ENCODE measurements at regions not wholly inside any gene's neighbourhood (a gene's known extent, or its start where the extent isn't known, plus 50 kb on each side); places are given as distances from the start of the nearest gene placed in this dataset.
A peak's percentile ranks its signal among the peaks of the same experiment; 100 is the strongest.

DNA sequence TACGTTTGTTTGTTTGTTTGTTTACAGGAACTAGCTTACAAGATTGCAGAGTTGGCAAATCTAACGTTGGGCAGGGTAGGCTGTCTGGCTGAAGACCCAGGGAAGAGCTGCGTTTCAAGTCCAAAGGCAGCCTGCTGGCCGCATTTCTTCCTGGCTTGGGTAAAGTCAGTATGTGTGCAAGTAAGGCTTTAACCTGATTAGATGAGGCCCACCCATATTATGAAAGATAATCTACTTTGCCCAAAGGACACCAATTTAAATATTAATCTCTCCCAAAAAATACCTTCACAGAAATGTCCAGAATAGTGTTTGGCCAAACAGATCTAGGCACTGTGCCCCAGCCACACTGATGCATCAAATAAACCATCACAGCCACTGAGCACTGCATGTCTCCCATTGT is 228.9 kb upstream of the HABP2 start:
- no peak for DNase-seq (ENCODE audit: low read depth)
- TF ChIP-seq CTCF (IDR thresholded peaks at IDR 0.05; ENCODE audit: low read depth, low read length, missing control alignments) = no peak
- H3K4me3 ChIP-seq (ENCODE audit: low read depth, low read length) = no peak overlapping the region

- H3K4me3 ChIP-seq (ENCODE audit: low read depth, low read length) = no peak overlapping the region
- DNase-seq (ENCODE audit: low read depth) = peak; percentile 5
- TF ChIP-seq CTCF (IDR thresholded peaks at IDR 0.05; ENCODE audit: low read depth, low read length, missing control alignments) = peak; percentile 9
These were observed 226.4 kb upstream of the HABP2 start for GRCh38 chr10:113326160-113327111.

GRCh38 chr10:113329121-113329596 is 223.7 kb upstream of the HABP2 start:
- no peak overlapping the region for H3K4me3 ChIP-seq (ENCODE audit: low read depth, low read length)
- no peak for DNase-seq (ENCODE audit: low read depth)
- TF ChIP-seq CTCF (IDR thresholded peaks at IDR 0.05; ENCODE audit: low read depth, low read length, missing control alignments) = no peak

DNA sequence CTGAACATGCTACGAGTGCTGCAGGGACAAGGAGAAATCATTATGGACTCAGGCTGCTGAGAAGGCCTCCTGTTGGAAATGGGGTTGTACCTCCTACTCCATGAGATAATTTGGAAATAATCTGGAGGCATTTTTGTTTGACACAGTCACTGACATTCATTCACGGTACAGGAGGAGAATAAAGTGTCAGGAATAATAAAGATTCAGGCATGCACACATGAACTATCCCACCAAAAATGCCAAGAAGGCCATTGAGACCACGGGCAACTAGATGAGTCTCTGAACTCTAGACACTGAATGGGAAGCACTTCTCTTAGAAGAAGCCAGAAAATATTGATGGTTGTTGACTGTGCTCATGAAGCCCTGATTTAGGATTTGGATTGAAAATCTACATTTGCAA is 220.9 kb upstream of the HABP2 start:
- DNase-seq (ENCODE audit: low read depth) = no peak
- no peak overlapping the region for H3K4me3 ChIP-seq (ENCODE audit: low read depth, low read length)
- no peak for TF ChIP-seq CTCF (IDR thresholded peaks at IDR 0.05; ENCODE audit: low read depth, low read length, missing control alignments)

DNA sequence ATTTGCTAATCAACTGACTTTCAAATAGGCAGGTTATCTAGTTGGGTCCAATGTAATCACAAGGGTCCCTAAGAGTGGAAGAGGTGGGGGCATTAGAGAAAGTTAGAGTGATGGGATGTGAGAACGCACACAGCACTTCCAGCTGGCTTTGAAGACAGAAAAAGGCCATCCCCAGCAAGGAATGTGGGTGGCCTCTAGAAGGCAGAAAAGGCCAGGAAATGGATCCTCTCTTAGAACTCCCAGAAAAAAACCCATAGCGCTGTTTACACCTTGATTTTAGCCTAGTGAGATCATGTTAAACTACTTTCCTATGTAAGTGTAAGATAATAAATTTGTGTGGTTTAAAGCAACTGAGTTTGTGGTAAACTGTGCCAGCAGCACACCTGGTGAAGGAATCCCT is 219.5 kb upstream of the HABP2 start:
- H3K4me3 ChIP-seq (ENCODE audit: low read depth, low read length) = no peak overlapping the region
- TF ChIP-seq CTCF (IDR thresholded peaks at IDR 0.05; ENCODE audit: low read depth, low read length, missing control alignments) = no peak
- DNase-seq (ENCODE audit: low read depth) = no peak

DNA sequence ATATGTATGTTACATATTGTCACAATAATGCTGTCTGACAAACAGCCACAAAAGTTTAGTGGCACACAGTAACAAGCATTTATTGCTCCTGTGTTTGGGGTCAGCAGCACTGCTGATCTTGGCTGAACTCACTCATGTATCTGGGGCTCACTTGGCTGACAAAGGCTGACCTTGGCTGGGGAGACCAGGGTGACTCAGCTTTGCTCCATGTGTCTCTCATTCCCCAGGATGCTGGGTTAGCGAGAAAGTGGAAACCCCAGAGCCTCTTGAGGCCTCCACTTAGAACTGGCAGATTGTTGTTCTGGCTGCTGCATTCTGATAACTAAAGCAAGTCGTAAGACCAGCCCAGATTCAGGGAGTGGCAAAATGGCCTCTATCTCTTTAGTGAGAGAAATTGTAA is 217.3 kb upstream of the HABP2 start:
- TF ChIP-seq CTCF (IDR thresholded peaks at IDR 0.05; ENCODE audit: low read depth, low read length, missing control alignments) = no peak
- DNase-seq (ENCODE audit: low read depth) = no peak
- H3K4me3 ChIP-seq (ENCODE audit: low read depth, low read length) = no peak overlapping the region

Measured in GM12864 (cell line).